Spleen (tissue), 11 donors: ENCODE measurements at regions not wholly inside any gene's neighbourhood (a gene's known extent, or its start where the extent isn't known, plus 50 kb on each side); places are given as distances from the start of the nearest gene placed in this dataset.

Experiments
- DNase-seq: peaks from one replicate; pipeline ENCODE4 v3.0.0-alpha.2; 2020
- H3K27ac ChIP-seq, 8 donors: fragments of 200-600 bp; sonication (generic) in 7 of 8; 1 replicate in 4 of 8; 2 replicates in 4 of 8; pipeline versions ENCODE4 v1.5.0 to v1.8.0; 2016 to 2021; ENCODE audit warnings: inconsistent platforms in 4 of 8, mild to moderate bottlenecking in 4 of 8, moderate library complexity in 1 of 8
- H3K27me3 ChIP-seq, 7 donors: fragments of 200-600 bp; sonication (generic) in 6 of 7; replicated peaks in 1 of 7; 1 replicate in 4 of 7; 2 replicates in 3 of 7; pipeline versions ENCODE4 v1.5.0 to v1.8.0; 2016 to 2021; ENCODE audit warnings: inconsistent platforms in 3 of 7, mild to moderate bottlenecking in 1 of 7
- H3K36me3 ChIP-seq, 6 donors: fragments of 200-600 bp; sonication (generic) in 5 of 6; 1 replicate in 4 of 6; 2 replicates in 2 of 6; pipeline versions ENCODE4 v1.5.0 to v1.8.0; 2016 to 2021; ENCODE audit warnings: inconsistent platforms in 2 of 6
- H3K4me1 ChIP-seq, 6 donors: fragments of 200-600 bp; sonication (generic) in 5 of 6; 1 replicate in 3 of 6; 2 replicates in 3 of 6; pipeline versions ENCODE4 v1.5.0 to v1.8.0; 2016 to 2021; ENCODE audit warnings: inconsistent platforms in 3 of 6
- H3K4me3 ChIP-seq, 8 donors: fragments of 200-600 bp; sonication (generic) in 7 of 8; 1 replicate in 4 of 8; 2 replicates in 4 of 8; pipeline versions ENCODE4 v1.5.0 to v1.8.0; 2016 to 2021; ENCODE audit warnings: inconsistent platforms in 4 of 8, mild to moderate bottlenecking in 4 of 8, moderate library complexity in 2 of 8
- H3K9me3 ChIP-seq, 8 donors: fragments of 200-600 bp; sonication (generic) in 7 of 8; 1 replicate in 4 of 8; 2 replicates in 4 of 8; pipeline versions ENCODE4 v1.5.0 to v1.8.0; 2016 to 2021; ENCODE audit warnings: inconsistent platforms in 4 of 8
- CTCF ChIP-seq, 11 experiments: fragments of 200-600 bp in 7 of 11; fragments of 450-650 bp in 4 of 11; sonication (generic) in 4 of 11; IDR thresholded peaks in 8 of 11; conservative IDR thresholded peaks in 3 of 11; 1 replicate in 7 of 11; 2 replicates in 4 of 11; pipeline versions ENCODE4 v1.4.0 to v1.8.0; 2016 to 2021; ENCODE audit warnings: antibody characterized with exemption in 11 of 11, inconsistent platforms in 4 of 11, mild to moderate bottlenecking in 1 of 11
- POLR2A ChIP-seq, 3 donors: fragments of 450-650 bp; IDR thresholded peaks; one replicate each; pipeline ENCODE4 v1.5.1; 2017; ENCODE audit warnings: antibody characterized with exemption in 3 of 3, mild to moderate bottlenecking in 1 of 3
- POLR2AphosphoS5 ChIP-seq, 3 donors: sonication (generic); formaldehyde crosslinking; IDR thresholded peaks; one replicate each; pipeline ENCODE4 v1.5.1; 2017; ENCODE audit warnings: antibody characterized with exemption in 3 of 3
- WGBS, 5 donors: extraction: QIAGEN DNeasy Blood & Tissue Kit in 3 of 5; methylation state at CpG; one replicate each; pipeline versions ENCODE4 v1.1.5 to v1.1.7; 2013 to 2018; 5-methylcytosine and 5-hydroxymethylcytosine counted together
- intact Hi-C: fragments of 100-400 bp; cut with DNase I; formaldehyde crosslinking; loops from one replicate; pipeline ENCODE4 v1.15.0; 2023; ENCODE audit warnings: low total_unique reads
- donor health status: healthy with polysubstance abuse.
- donor health status: DM: no; HTN: no; CAD: no; lungs with moderate emphysema.
- donor health status: DM: no; HTN: no; CAD: no.
- donor health status: Bipolar disorder and iron deficiency.
- donor health status: healthy.
- donor health status: DM: no; HTN: no; CAD: no.
- donor health status: DM: yes; HTN: yes; CAD: no.

DNA sequence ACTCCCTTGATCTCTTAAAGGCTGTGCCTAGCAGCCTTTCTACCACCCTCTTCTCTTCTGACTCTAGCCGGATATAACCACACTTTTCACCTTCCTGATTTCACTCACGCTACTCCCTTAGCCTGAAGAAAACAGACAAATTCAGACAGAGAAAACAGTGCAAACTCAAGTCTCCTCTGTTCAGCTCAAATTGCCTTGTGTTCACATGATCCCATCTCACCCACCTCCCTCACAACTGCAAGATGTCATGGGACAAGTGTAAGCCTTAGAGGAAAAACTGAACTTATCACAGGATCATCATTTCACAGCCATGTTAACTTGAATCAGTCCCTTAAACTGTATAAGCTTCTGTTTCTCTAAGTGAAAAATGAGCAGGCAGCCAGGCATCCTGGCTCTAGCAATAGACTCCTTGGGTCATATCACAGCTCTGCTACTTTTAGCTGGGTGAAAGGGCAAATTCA lies 66.5 kb upstream of the TENT5A start:
- Histone ChIP-seq H3K36me3 (no peaks in the 10 kb centered on the region), H3K4me3 (no peak overlapping the region), H3K4me1 (peaks cover 0 to 22% (median 7%) of the 10 kb centered on the region in 6 donors), H3K27me3 (no peaks in the 10 kb centered on the region), H3K27ac (no peak overlapping the region), H3K9me3 (no peaks in the 10 kb centered on the region)
- WGBS, 5 donors: 20 to 43% (median 28%) methylated on average over 2 of the region's 2 CpGs
- TF ChIP-seq POLR2AphosphoS5 (IDR thresholded peaks at IDR 0.05): no peak
- TF ChIP-seq POLR2A (IDR thresholded peaks at IDR 0.05): no peak
- TF ChIP-seq CTCF (IDR thresholded peaks at IDR 0.05 in 8 of 11, conservative IDR thresholded peaks at IDR 0.05 in 3 of 11): no peak
- DNase-seq: no peak
- intact Hi-C loops: no loop called here

- no peak for TF ChIP-seq POLR2AphosphoS5 (IDR thresholded peaks at IDR 0.05)
- no peak for TF ChIP-seq POLR2A (IDR thresholded peaks at IDR 0.05)
- TF ChIP-seq CTCF (IDR thresholded peaks at IDR 0.05 in 8 of 11, conservative IDR thresholded peaks at IDR 0.05 in 3 of 11): no peak
- H3K36me3 ChIP-seq: no peaks in the 10 kb centered on the region
- H3K27me3 ChIP-seq: no peaks in the 10 kb centered on the region
- WGBS, 5 donors: 59 to 85% (median 72%) methylated on average over 2 of the region's 2 CpGs
- DNase-seq: no peak
- H3K9me3 ChIP-seq: no peaks in the 10 kb centered on the region
- intact Hi-C loops: no loop called here
- no peak overlapping the region for H3K4me3 ChIP-seq
- no peak overlapping the region for H3K27ac ChIP-seq
- peaks cover 0 to 40% (median 7%) of the 10 kb centered on the region in 6 donors for H3K4me1 ChIP-seq
Observed at GRCh38 chr6:81816380-81816779, 63.9 kb upstream of the TENT5A start.

DNA sequence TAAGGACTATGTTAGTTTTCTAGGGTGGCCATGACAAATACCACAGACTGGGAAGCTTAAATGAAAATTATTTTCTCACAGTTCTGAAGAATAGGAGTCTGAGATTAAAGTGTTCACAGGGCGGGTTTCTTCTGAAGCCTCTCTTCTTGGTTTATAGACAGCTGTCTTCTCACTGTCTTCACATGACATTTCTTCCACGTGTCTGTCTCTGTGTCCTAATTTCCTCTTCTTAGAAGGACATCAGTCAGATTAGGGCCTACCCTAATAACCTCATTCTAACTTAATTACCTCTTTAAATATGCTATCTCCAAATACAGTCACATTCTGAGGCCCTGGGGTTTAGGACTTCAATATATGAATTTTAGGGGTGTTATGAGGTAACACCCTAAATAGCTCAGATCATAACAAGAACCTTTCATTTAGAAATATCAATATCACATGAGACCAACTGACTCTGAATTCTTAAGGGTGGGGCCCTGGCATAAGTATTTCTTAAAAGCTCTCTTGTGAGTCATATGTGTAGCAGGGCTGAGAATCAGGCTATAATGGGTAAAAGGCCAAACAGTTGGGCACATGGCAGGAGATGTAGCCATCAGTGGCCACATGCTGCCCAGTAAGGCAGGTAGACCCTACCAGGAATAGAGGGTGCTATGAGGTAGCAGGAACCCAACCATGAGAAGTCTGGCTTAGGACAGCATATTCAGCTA lies 62.0 kb upstream of the TENT5A start:
- TF ChIP-seq POLR2A (IDR thresholded peaks at IDR 0.05) (no peak), POLR2AphosphoS5 (IDR thresholded peaks at IDR 0.05) (no peak), CTCF (IDR thresholded peaks at IDR 0.05 in 8 of 11, conservative IDR thresholded peaks at IDR 0.05 in 3 of 11) (no peak)
- 20 to 61% (median 40%) methylated on average over 2 of the region's 2 CpGs for WGBS, 5 donors
- Histone ChIP-seq H3K27me3 (no peaks in the 10 kb centered on the region), H3K36me3 (no peaks in the 10 kb centered on the region), H3K9me3 (no peaks in the 10 kb centered on the region), H3K4me1 (peaks cover 0 to 39% (median 6%) of the 10 kb centered on the region in 6 donors), H3K27ac (no peak overlapping the region), H3K4me3 (no peak overlapping the region)
- intact Hi-C loops: no loop called here
- no peak for DNase-seq

GRCh38 chr6:81813305-81813704 lies 60.8 kb upstream of the TENT5A start:
- intact Hi-C loops: no loop called here
- Histone ChIP-seq H3K9me3 (no peaks in the 10 kb centered on the region), H3K36me3 (no peaks in the 10 kb centered on the region), H3K27me3 (no peaks in the 10 kb centered on the region), H3K27ac (peak overlapping the region in 1 of 8 donors; percentile 66), H3K4me1 (peaks cover 0 to 40% (median 16%) of the 10 kb centered on the region in 6 donors), H3K4me3 (no peak overlapping the region)
- DNase-seq: no peak
- TF ChIP-seq POLR2A (IDR thresholded peaks at IDR 0.05) (no peak), CTCF (IDR thresholded peaks at IDR 0.05 in 8 of 11, conservative IDR thresholded peaks at IDR 0.05 in 3 of 11) (no peak), POLR2AphosphoS5 (IDR thresholded peaks at IDR 0.05) (no peak)
